Activated T-cell treated with anti-CD3 and anti-CD28 coated beads, Interleukin-2, amount 50 U/mL, for 4 hours (primary cell): ENCODE measurements at regions not wholly inside any gene's neighbourhood (a gene's known extent, or its start where the extent isn't known, plus 50 kb on each side); places are given as distances from the start of the nearest gene placed in this dataset.

Experiments
- ATAC-seq, 2 donors: fragments of 200-7000 bp; cut with Tn5 transposase; one replicate each; pipeline ENCODE4 v1.10.0; 2021
- DNase-seq: peaks from one replicate; pipeline ENCODE4 v3.0.0-alpha.2; 2020
- H3K27me3 Mint-ChIP-seq: one replicate; pipeline ENCODE4 v1.8.0; 2021; ENCODE audit warnings: low read depth, mixed read lengths
- H3K36me3 Mint-ChIP-seq: one replicate; pipeline ENCODE4 v1.8.0; 2022; ENCODE audit warnings: mixed read lengths; ENCODE audit not compliant: insufficient read depth
- H3K4me1 Mint-ChIP-seq: one replicate; pipeline ENCODE4 v1.8.0; 2021; ENCODE audit warnings: low read depth, mixed read lengths
- H3K4me3 Mint-ChIP-seq: one replicate; pipeline ENCODE4 v1.8.0; 2021; ENCODE audit warnings: mild to moderate bottlenecking, moderate library complexity, mixed read lengths
- H3K9me3 Mint-ChIP-seq: one replicate; pipeline ENCODE4 v1.8.0; 2021; ENCODE audit warnings: mixed read lengths

GRCh38 chr6:166228839-166229528, 61.3 kb upstream of the TBXT start:
- Mint-ChIP-seq H3K27me3 (peaks cover 20% of the 10 kb centered on the region), H3K4me1 (peaks cover 24% of the 10 kb centered on the region), H3K9me3 (no peaks in the 10 kb centered on the region), H3K4me3 (peak overlapping the region; percentile 24), H3K36me3 (no peaks in the 10 kb centered on the region)
- no peak for DNase-seq
- no peak for ATAC-seq

- no peak for DNase-seq
- peaks cover 26% of the 10 kb centered on the region for H3K4me1 Mint-ChIP-seq
- ATAC-seq, result no peak
- peak overlapping the region; percentile 24 for H3K4me3 Mint-ChIP-seq
- H3K36me3 Mint-ChIP-seq, result no peaks in the 10 kb centered on the region
- no peaks in the 10 kb centered on the region for H3K9me3 Mint-ChIP-seq
- peaks cover 26% of the 10 kb centered on the region for H3K27me3 Mint-ChIP-seq
These were observed 60.8 kb upstream of the TBXT start for GRCh38 chr6:166228425-166228824.

- no peak overlapping the region for H3K4me3 Mint-ChIP-seq
- peaks cover 19% of the 10 kb centered on the region for H3K4me1 Mint-ChIP-seq
- H3K9me3 Mint-ChIP-seq, result no peaks in the 10 kb centered on the region
- peaks cover 28% of the 10 kb centered on the region for H3K27me3 Mint-ChIP-seq
- no peaks in the 10 kb centered on the region for H3K36me3 Mint-ChIP-seq
- ATAC-seq, result no peak
- DNase-seq, result no peak
These were observed 55.4 kb upstream of the TBXT start for GRCh38 chr6:166223079-166223478.

- Mint-ChIP-seq H3K4me3 (no peak overlapping the region), H3K4me1 (peaks cover 19% of the 10 kb centered on the region), H3K9me3 (no peaks in the 10 kb centered on the region), H3K27me3 (peaks cover 26% of the 10 kb centered on the region), H3K36me3 (no peaks in the 10 kb centered on the region)
- ATAC-seq (no peak), DNase-seq (no peak)
These were observed 55.0 kb upstream of the TBXT start for GRCh38 chr6:166222631-166223030.

GRCh38 chr6:166221636-166222035, 54.0 kb upstream of the TBXT start:
- no peak for ATAC-seq
- peaks cover 19% of the 10 kb centered on the region for H3K4me1 Mint-ChIP-seq

GRCh38 chr6:166221040-166221439, 53.4 kb upstream of the TBXT start:
- H3K4me1 Mint-ChIP-seq, result peaks cover 19% of the 10 kb centered on the region
- ATAC-seq (peak in 1 of 2 donors; percentile 65), DNase-seq (no peak)
- H3K36me3 Mint-ChIP-seq, result no peaks in the 10 kb centered on the region
- H3K9me3 Mint-ChIP-seq, result no peaks in the 10 kb centered on the region
- peaks cover 20% of the 10 kb centered on the region for H3K27me3 Mint-ChIP-seq
- H3K4me3 Mint-ChIP-seq, result no peak overlapping the region

More at GRCh38 chr6:166221636-166222035, 54.0 kb upstream of the TBXT start:
- H3K4me3 Mint-ChIP-seq, result no peak overlapping the region
- DNase-seq, result no peak
- no peaks in the 10 kb centered on the region for H3K36me3 Mint-ChIP-seq
- H3K27me3 Mint-ChIP-seq, result peaks cover 24% of the 10 kb centered on the region
- no peaks in the 10 kb centered on the region for H3K9me3 Mint-ChIP-seq
